WTC11 (cell line): ENCODE measurements at regions not wholly inside any gene's neighbourhood (a gene's known extent, or its start where the extent isn't known, plus 50 kb on each side); places are given as distances from the start of the nearest gene placed in this dataset.

Experiments used
- ATAC-seq: fragments of 200-7000 bp; cut with Tn5 transposase; 2 replicates; pipeline ENCODE4 v1.10.0; 2021; ENCODE audit warnings: mild to moderate bottlenecking, moderate library complexity
- CTCF ChIA-PET: fragments of 300-600 bp; sonication (Branson Sonifier 250); formaldehyde crosslinking; loops from one replicate; lab custom pipeline; 2021; ENCODE audit warnings: antibody characterized with exemption; lab: Charles Lee
- POLR2A ChIA-PET: fragments of 350-600 bp; sonication (Branson Sonifier 250); formaldehyde crosslinking; loops from one replicate; lab custom pipeline; 2021; ENCODE audit warnings: antibody characterized with exemption; lab: Charles Lee
- DNase-seq: peaks from one replicate; pipeline ENCODE4 v3.0.0; 2021; ENCODE audit warnings: low spot score
- H3K27ac Mint-ChIP-seq: 2 replicates; pipeline ENCODE4 v1.8.0; 2021; ENCODE audit warnings: mixed read lengths
- H3K27me3 Mint-ChIP-seq: 2 replicates; pipeline ENCODE4 v1.8.0; 2021; ENCODE audit warnings: low read depth, mild to moderate bottlenecking, moderate library complexity, mixed read lengths
- H3K36me3 Mint-ChIP-seq: 2 replicates; pipeline ENCODE4 v1.8.0; 2021; ENCODE audit warnings: mixed read lengths
- H3K4me1 Mint-ChIP-seq: 2 replicates; pipeline ENCODE4 v1.8.0; 2022; ENCODE audit warnings: mixed read lengths
- H3K4me3 Mint-ChIP-seq: 2 replicates; pipeline ENCODE4 v1.8.0; 2021; ENCODE audit warnings: mild to moderate bottlenecking, moderate library complexity, mixed read lengths
- H3K9me3 Mint-ChIP-seq: 2 replicates; pipeline ENCODE4 v1.8.0; 2021; ENCODE audit warnings: mixed read lengths
- ARID4B ChIP-seq: sonication (generic); formaldehyde crosslinking; IDR thresholded peaks from 2 replicates; pipeline ENCODE4 v1.8.0; 2023; ENCODE audit warnings: missing genetic modification reagents, mild to moderate bottlenecking, borderline replicate concordance
- ATF1 ChIP-seq: sonication (generic); formaldehyde crosslinking; IDR thresholded peaks from 2 replicates; pipeline ENCODE4 v1.8.1; 2023; ENCODE audit warnings: mild to moderate bottlenecking, moderate library complexity, missing genetic modification reagents
- ATF3 ChIP-seq: sonication (generic); formaldehyde crosslinking; conservative IDR thresholded peaks from 2 replicates; pipeline ENCODE4 v1.8.1; 2022; ENCODE audit warnings: mild to moderate bottlenecking, missing genetic modification reagents
- E2F1 ChIP-seq: sonication (generic); formaldehyde crosslinking; IDR thresholded peaks from 2 replicates; pipeline ENCODE4 v1.8.0; 2022; ENCODE audit warnings: mild to moderate bottlenecking, missing genetic modification reagents
- ELF4 ChIP-seq: sonication (generic); formaldehyde crosslinking; IDR thresholded peaks from 2 replicates; pipeline ENCODE4 v1.8.1; 2022; ENCODE audit warnings: low read depth, mild to moderate bottlenecking, moderate library complexity, missing genetic modification reagents
- ESRRA ChIP-seq: sonication (generic); formaldehyde crosslinking; IDR thresholded peaks from 2 replicates; pipeline ENCODE4 v1.8.1; 2022; ENCODE audit warnings: mild to moderate bottlenecking, missing genetic modification reagents, borderline replicate concordance
- HMGXB4 ChIP-seq: sonication (generic); formaldehyde crosslinking; IDR thresholded peaks from 2 replicates; pipeline ENCODE4 v1.8.1; 2023; ENCODE audit warnings: mild to moderate bottlenecking, moderate library complexity, missing genetic modification reagents
- IRF1 ChIP-seq: sonication (generic); formaldehyde crosslinking; IDR thresholded peaks from 2 replicates; pipeline ENCODE4 v1.8.0; 2023; ENCODE audit warnings: missing genetic modification reagents
- RELA ChIP-seq: sonication (generic); formaldehyde crosslinking; IDR thresholded peaks from 2 replicates; pipeline ENCODE4 v1.8.1; 2022; ENCODE audit warnings: missing genetic modification reagents, mild to moderate bottlenecking, borderline replicate concordance
- SMAD3 ChIP-seq: sonication (generic); formaldehyde crosslinking; IDR thresholded peaks from 2 replicates; pipeline ENCODE4 v1.8.0; 2022; ENCODE audit warnings: missing genetic modification reagents, mild to moderate bottlenecking, borderline replicate concordance
- ZNF671 ChIP-seq: fragments of 250-450 bp; sonication (Bioruptor Pico); IDR thresholded peaks from 2 replicates; pipeline ENCODE4 v1.8.0; 2021; ENCODE audit warnings: mild to moderate bottlenecking

GRCh38 chr4:44017422-44017739 lies 431.2 kb downstream of the KCTD8 start:
- Mint-ChIP-seq H3K27ac (no peak overlapping the region), H3K4me1 (peaks cover 3% of the 10 kb centered on the region; the same call in 1 of the 2 replicates), H3K27me3 (no peaks in the 10 kb centered on the region), H3K9me3 (peaks cover 26% of the 10 kb centered on the region), H3K4me3 (no peak overlapping the region), H3K36me3 (peaks cover 13% of the 10 kb centered on the region)
- CTCF ChIA-PET = no interaction called here
- POLR2A ChIA-PET = no interaction called here
- ATAC-seq = no peak
- no peak for DNase-seq
- TF ChIP-seq SMAD3 (CRISPR knock-in tag) (no peak), IRF1 (no peak), HMGXB4 (no peak), ZNF671 (no peak), ATF1 (CRISPR knock-in tag) (no peak)

GRCh38 chr4:44019721-44020120 lies 428.9 kb downstream of the KCTD8 start:
- DNase-seq (no peak), ATAC-seq (no peak)
- H3K4me1 Mint-ChIP-seq = peaks cover 3% of the 10 kb centered on the region; the same call in 1 of the 2 replicates
- ChIA-PET CTCF (no interaction called here), POLR2A (no interaction called here)
- H3K9me3 Mint-ChIP-seq = peaks cover 14% of the 10 kb centered on the region
- H3K36me3 Mint-ChIP-seq = peaks cover 6% of the 10 kb centered on the region; the same call in 1 of the 2 replicates
- no peaks in the 10 kb centered on the region for H3K27me3 Mint-ChIP-seq
- TF ChIP-seq ARID4B (CRISPR knock-in tag) (no peak), ATF3 (CRISPR knock-in tag) (no peak), HMGXB4 (no peak), RELA (CRISPR knock-in tag) (no peak), ELF4 (CRISPR knock-in tag) (no peak), ESRRA (CRISPR knock-in tag) (no peak), ATF1 (CRISPR knock-in tag) (no peak), E2F1 (CRISPR knock-in tag) (no peak)
- H3K4me3 Mint-ChIP-seq = no peak overlapping the region
- H3K27ac Mint-ChIP-seq = no peak overlapping the region
